ENCODE measurements at regions not wholly inside any gene's neighbourhood (a gene's known extent, or its start where the extent isn't known, plus 50 kb on each side); places are given as distances from the start of the nearest gene placed in this dataset.
"Not testable (repeated sequence)": the region's sequence is repeated elsewhere in the genome, so short reads cannot be mapped to it uniquely, and the experiment has no call there.

DNA sequence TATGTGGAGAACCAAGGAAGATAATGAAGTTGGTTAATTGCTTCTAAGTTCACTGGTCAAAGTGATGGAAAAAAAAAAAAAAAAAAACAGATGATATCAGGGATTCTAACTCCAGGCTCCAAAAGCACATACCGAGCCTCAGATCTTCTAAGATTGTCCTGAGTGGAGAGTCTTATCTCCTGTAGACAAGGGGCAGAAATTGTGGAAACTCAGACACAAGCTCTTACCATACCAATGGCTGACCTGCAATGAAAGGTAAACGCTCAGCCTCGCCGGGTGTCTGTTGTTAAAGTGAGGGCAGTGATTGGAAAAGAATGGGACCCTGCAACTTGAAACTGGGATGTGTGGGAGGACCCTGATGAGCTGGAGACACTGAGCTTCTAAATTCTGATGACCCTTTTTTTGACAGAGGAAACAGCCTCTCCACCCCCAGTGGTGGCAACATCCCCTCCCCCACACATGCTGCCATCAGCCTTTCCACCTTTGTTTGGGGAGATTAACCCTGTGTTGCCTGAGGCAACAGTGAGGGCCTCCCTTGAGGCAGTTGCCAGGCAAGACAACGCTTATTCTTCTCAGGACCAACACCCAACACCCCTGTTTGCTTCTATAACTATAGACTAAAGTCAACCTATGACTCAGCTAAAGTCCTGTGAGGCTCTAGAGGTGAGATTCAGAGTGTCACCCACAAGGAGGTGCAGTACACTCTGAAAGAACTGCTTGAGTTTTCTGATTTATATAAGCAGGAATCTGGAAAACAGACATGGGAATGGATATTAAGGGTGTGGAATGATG, 154.0 kb downstream of the THBS2 start:
- no peak for DNase-seq

DNA sequence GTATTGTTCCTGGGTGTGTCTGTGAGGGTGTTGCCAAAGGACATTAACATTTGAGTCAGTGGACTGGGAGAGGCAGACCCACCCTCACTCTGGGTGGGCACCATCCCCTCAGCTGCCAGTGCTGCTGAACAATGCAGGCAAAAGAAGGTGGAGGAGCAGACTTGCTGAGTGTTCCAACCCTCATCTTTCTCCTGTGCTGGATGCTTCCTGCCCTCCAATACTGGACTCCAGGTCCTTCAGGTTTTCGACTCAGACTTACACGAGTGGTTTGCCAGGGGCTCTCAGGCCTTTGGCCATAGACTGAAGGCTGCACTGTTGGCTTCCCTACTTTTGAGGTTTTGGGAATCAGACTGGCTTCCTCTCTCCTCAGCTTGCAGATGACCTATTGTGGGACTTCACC, 155.0 kb downstream of the THBS2 start:
- not testable (repeated sequence) for DNase-seq

DNA sequence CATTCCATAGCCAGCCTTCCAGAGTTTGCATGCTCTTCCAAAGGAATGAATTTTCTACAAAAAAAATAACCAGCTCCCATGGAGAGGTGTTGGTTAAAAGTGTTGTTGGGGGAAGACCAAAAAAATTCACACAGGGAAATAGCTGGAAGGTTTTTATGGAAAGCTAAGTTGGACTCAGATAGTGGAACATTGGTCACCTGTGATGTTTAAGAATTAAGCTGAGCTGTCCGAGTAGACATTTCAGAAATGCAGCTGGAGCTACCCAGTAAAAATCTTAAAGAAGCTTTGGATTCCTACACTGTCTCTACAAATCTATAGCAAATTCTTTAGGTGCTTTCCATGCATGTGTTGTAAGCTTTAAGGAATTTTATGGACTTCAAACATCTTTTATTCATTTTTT, 155.5 kb downstream of the THBS2 start:
- no peak for DNase-seq

DNA sequence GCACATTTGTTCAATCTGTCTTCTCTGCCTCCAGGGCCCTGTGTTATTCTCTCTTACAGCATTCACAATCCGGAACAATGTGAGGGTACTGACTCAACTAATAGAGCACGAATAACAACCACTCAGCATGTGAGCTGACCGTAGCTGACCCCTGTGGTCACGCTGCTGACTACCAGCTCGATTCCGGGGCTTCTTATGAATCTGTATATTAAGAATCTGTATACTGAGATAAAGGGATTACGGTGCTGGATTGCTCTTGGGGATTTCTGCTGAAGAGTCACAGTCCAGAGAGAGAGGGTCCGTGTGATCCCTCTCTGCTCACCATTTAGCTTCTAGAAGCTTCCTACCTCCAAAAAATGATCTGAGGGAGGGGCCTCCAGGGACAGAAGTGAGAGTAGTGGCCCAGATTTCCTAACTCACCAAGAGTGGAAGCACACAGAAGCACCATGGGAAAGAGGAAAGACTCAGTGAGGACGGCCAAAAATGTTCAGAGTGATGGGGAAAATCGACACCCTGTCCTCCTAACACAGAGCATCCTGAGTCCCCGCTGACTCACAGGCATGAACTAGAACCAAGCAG, 156.2 kb downstream of the THBS2 start:
- no peak for DNase-seq

DNA sequence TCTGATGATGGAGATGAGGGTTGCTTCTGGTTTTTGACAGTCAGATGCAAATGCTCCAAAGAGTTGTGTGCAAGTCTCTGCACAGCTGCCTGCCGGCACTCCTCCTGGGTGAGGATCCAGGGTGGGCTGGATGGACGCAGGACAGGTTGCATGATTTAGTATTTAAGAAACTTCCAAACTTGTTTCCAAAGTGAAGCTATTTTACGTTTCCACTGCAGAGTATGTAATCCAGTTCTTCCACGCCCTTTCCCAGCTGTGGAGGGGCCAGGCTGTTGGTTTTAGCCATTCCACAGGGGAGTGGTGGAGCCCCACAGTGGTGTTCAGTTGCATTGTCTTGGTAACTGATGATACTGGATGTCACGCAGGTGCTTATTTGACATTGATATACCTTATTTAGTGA, 157.3 kb downstream of the THBS2 start:
- DNase-seq: no peak

DNA sequence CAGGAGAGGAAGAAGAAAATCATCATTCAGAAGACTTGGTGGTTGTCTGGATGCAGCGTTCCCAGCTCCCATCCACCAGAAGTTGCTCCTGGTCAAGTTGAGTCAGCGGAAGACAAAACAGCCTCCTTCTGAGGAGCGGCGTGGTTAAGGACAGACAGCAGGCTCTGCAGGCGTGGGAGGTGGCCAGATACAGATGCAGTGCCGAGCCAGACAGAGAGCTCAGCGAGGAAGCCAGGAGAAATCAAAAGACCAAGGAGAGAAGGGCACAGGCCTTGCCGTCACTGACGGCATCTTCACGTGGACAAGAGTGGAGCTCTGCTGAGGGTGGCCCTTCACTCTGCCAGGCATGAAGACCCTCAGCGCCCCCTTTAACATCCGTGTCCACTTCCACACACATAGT, 158.5 kb downstream of the THBS2 start:
- DNase-seq: no peak

DNA sequence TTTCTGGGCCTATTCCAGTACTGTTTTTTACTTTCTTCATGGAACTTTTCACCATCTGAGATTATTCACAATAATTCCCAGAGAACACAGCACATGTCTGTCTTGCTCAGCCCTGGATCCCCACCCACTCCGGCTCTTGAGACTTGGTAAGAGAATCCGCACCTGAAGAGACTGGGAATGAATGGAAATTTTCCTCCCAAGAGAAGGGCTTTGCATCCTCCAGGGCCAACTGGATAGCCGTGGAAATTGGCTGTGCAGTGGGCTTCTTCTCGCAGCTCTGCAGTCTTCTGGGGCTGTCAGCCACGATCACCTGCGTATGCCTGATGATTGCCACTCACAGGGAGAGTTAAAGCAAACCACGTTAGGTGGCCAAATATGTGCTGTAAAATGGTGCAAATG, 159.1 kb downstream of the THBS2 start:
- no peak for DNase-seq

DNA sequence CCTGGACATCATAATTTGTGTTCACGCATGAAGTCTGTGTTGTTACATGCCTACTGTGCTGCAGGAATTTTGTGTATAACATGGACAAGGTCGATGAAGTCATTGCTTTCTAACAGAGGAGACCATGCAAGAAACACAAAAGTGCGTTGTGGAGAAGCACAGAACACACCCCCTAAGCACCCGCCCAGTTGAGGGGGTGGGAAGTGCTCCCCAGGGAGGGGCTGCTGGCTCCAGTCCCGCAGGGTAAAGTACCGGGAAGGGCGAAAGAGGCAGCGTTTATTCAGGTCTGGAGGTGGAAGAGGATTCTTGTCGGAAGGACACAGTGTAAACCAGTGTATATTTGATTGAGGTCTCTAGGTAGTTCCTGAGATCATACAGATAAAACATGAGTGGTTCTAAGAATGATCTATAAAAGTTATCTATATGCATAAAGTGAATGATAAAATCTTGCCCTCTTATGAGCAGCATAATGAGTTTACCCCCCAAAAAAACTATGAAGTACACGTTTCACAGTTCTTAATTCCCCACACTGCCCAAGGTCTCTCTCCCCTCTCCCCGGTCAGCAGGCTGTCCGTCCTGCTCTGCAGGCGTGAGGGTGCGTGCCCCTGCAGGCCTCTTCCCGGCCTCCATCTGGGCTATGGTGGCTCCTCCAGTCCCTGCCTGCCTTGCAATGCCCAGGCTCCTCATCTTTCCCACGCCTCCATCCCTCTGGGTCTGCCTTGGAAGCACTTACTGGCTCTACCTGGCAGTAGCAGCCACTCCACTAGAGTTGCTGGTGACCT, 159.7 kb downstream of the THBS2 start:
- no peak for DNase-seq

DNA sequence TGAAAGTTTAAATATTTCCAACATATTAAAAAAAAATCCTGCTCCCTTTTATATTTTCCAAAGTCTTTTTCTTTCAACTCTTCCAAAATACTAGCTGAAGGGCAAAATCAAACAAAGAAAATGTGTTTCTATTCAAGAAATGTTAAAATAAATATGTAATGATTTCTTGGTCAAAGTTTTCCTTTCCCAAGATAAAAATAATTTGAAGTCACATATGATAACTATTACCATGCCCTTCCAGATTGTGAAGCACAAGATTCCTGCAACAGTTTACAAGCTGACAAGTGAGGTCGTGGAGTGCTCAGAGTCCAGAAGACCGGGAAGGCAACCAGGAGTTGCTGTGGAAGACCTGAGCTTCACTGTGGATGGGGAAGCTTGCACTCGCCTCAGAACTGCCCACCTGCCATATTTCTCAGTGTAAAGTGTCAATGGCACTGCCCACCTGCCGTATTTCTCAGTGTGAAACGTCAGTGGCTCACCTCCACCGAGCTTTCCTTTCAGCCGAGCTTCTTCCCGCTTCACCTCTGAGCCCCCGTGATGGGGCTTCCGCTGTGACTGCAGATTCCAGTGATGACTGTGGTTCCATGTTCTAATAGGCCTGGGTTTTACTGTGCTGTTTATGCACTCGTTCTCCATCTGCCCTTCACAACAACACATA, 160.5 kb downstream of the THBS2 start:
- no peak for DNase-seq

DNA sequence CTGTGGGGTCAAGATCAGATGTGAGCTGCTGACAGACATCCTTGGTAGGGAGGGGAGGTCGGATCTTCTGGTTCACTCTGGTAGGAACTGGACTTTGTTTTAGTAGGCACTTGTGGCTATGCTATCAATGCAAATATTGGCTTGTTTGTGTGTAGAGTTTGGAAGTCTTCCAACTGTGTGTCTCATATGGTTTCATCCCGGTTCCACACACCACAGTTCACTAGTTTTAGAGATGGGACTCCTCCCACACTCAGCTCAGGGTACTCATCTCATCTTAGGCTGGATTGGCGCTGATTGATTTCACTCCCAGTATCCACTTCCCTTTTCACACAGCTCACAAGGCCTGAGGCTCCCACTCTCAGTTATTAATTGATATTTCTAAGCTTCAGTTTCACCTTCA, 161.3 kb downstream of the THBS2 start:
- peak; percentile 75 for DNase-seq

DNA sequence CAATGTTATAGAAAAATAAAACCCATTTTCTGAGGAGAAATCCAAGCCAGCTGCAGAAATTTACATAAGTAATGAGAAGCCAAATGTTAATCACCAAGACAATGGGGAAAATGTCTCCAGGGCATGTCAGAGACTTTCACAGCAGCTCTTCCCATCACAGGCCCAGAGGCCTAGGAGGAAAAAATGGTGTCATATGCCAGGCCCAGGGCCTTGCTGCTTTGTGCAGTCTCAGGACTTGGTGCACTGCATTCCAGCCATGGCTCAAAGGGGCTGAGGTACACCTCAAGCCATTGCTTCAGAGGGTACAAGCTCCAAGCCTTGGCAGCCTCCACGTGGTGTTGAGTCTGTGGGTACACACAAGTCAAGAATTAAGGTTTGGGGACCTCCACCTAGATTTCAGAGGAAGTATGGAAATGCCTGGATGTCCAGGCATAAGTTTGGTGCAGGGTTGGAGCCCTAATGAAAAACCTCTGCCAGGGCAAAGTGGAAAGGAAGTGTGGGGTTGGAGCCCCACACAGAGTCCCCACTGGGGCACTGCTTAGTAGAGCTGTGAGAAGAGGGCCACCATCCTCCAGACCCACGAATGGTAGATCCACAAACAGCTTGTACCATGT, 163.0 kb downstream of the THBS2 start:
- not testable (repeated sequence) for DNase-seq

DNA sequence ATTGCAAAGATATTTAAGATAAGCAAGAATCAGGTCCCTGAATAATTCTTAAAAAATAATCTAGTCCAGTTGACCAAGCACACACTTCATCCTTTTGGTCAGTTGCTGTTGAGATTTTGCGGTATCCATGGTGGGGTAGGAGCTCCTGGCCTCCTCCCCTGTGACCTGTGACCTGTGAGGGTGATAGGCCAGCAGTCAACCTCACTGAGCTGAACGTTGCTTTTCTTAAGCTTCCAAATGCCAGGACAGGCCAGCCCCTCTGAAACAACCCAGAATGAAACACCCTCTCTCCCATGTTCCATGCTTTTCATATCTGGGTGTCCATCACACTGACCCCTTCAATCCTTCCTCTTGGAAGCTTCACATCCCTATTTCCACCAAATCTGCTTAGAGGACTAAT, 164.9 kb downstream of the THBS2 start:
- no peak for DNase-seq

DNA sequence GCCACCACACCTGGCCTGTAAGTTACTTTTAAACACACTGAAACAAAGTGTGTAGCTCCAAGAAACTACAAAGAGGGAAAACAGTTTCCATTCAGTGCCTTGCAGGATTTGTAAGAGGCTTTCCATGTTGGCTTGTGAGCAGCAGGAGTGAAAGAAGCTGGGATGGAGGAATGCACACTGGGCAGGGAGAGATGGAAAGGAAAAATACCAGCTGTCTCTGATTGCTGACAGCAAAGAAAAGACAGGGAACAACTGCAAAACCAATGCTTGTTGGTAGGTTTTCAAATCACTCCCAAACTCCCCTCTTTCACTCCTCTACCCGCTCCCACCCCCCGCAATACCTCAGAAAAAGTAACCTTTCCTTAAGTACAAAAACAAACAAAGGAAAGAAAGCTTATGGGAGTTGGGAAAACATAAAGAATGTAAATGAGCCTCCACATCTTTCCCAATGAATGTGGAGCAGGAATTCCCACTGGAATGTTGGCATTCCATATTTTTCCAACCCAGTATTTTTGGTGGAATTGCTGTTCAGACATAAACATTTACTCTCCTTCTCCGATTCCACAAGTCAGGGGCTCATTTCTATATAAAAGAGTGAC, 166.1 kb downstream of the THBS2 start:
- no peak for DNase-seq

DNA sequence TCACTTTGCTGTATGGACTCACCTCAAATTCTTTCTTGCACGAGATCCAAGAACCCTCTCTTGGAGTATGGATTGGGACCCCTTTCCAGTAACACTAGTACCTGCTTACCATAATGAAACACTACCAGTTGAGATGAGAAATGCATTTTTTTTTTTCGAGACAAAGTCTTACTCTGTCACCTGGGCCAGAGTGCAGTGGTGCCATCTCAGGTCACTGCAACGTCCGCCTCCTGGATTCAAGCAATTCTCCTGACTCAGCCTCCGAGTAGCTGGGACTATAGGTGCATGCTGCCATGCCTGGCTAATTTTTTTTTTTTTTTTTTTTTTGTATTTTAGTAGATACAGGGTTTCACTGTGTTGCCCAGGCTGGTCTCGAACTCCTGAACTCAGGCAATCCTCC, 167.0 kb downstream of the THBS2 start:
- DNase-seq: not testable (repeated sequence)

DNA sequence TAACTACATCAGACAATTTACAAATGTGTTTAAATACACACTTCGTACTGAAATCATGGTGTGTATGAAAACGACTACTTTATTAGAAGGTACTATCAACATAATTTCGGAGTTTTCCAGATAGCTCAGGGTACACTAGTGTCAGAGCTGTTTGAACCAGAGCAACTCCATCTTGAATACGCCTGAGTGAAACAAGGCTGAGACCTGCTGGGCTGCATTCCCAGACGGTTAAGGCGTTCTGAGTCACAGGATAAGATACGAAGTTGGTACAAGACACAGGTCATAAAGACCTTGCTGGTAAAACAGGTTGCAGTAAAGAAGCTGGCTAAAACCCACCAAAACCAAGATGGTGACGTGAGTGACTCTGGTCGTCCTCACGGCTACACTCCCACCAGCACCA, 167.6 kb downstream of the THBS2 start:
- DNase-seq: no peak

DNA sequence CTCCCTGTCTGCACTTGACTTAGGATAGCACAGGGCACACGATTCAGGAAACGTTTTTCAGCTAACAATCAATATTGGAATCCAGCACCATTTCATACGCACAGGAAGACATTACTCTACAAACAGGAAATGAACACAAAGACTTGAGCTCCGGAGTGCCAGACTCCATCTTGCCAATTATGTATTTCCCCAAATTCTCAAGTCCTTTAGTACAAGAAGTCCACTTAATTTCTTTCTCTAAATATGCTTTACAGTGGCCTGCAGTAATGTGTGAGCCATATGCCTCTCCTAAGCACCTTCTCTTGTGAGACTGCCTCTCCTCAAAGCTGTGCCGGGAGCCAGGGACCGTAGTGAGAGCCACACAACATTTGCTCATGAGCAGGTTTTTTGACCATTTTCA, 168.2 kb downstream of the THBS2 start:
- no peak for DNase-seq

DNA sequence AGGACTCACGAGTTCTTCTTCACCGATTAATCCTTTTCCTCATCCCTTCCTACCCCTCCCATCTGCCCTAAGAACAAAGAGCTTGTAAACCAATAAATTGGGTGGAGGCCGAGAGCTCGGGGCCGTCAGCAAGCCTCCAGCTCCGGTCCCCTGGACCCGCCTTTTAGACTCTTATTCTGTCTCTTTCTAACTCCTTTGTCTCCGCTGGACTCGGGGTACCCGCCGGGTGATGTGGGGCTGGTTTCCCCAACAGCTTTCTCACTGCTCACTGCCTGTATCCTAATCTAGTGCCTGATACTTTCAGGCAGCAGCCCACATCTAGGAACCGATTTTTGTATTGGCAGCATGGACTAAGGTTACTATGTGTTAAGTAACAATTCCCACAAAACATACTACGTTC, 169.1 kb downstream of the THBS2 start:
- not testable (repeated sequence) for DNase-seq

DNA sequence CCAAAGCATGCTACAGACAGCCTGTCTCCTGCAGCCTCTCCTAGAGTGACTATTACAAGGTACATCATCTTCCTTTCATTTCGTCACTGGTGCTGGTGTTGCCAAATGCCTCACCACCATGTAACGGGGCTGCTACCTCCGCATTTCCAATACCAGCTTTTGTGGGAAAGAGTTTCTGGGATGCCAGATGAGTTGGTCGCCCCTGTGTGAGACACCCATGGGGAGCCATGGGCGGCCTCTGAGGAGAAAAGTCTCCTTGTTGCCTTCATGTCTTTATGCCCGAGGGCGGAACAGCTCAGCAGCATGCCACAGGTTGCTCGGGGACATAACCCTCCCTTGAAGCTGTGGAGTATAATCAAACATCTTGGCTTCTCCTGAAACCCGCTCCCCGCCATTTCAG, 169.6 kb downstream of the THBS2 start:
- no peak for DNase-seq

DNA sequence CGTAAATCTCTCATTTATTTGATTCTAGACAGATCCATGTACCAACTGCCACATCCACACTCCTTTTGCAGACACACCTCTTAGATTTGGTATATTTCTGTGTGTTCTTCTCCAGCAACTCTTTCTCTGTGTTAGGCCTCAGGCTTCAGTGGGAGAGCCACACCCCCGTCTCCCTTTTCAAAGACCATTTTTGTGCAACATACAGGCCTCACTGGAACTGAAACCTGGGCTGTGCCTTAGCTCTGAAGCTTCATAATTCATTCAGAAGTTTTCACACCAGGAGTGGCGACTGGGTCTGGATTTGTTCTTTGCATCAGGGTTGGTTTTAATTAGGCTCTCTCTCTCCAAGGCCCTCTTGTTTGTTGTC, 170.2 kb downstream of the THBS2 start:
- DNase-seq: no peak

DNA sequence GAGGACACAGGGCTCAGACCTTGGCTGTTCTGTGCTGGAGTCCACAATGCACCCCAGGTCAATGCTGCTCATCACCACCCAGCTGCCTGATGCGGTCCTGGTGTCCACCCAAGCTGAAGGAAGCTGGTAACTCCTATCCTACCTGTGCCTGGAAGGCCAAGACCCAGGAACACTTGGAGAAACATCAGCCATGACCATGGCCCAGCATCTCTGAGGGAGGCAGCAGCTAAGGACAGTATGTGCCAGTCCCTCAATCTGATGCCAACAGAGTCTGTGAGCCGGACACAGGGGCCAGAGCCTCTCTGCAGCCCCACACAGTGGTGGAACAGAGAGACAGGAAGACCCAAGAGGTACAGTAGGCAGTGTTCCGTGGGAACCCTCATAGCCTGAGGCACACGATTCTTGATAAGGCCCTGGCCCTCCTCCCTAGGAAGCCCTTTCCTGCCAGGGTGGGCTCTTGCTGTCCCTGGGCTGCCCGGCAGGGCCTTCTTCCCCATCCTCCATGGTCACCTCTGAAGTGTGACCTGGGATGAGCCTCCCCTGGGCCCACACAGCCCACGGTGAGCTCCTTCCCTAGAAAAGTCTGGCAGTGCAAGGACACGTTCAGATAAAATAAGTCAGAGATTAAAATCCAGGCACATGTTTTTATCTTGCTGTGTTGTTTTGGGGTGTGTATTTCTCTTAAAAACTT, 170.7 kb downstream of the THBS2 start:
- DNase-seq: no peak

DNA sequence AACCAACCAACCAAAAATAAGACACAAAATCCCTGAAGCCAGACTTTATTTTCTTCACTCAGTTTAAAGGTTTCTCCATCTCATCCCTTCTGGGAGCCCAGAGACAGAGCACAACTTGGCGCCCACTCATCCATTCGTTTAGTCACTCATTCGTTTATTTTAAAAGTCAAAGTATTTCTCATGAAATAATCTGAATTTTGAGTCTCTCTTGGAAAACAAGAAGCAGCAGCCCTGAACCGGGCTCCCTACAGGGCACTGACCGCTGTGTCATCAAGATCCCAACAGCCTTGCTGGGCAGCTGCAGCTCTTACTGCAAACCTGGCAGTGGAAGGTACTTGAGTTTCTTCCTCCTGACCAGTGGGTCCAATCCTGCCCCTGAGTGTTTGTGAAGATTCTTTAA, 171.6 kb downstream of the THBS2 start:
- DNase-seq: no peak

DNA sequence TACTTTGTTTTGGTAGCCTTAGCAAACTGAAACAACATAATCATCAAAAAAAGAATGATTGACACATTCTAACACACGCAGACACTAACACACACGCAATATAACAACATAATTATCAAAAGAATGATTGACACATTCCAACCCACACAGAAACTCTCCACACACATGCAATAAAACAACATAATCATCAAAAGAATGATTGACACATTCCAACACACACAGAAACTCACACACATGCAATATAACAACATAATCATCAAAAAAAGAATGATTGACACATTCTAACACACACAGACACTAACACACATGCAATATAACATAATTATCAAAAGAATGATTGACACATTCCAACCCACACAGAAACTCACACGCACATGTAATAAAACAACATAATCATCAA, 172.4 kb downstream of the THBS2 start:
- no peak for DNase-seq

Data from NCI-H345 (cell line).